OCI-LY1 (cell line): ENCODE measurements at regions not wholly inside any gene's neighbourhood (a gene's known extent, or its start where the extent isn't known, plus 50 kb on each side); places are given as distances from the start of the nearest gene placed in this dataset.
"Not testable (repeated sequence)": the region's sequence is repeated elsewhere in the genome, so short reads cannot be mapped to it uniquely, and the experiment has no call there.

ENCODE experiments used
- H2AFZ ChIP-seq: fragments of 200-600 bp; sonication (generic), shearing (Covaris generic); 2 replicates; pipeline ENCODE4 v1.6.0; 2014; ENCODE audit warnings: antibody characterized with exemption, mild to moderate bottlenecking, low read length
- H3F3A ChIP-seq: fragments of 200-600 bp; sonication (generic), shearing (Covaris generic); 2 replicates; pipeline ENCODE4 v1.6.0; 2014; ENCODE audit warnings: mild to moderate bottlenecking, antibody characterized with exemption, low read length, moderate library complexity; ENCODE audit not compliant: insufficient read depth
- H3K27ac ChIP-seq: fragments of 200-600 bp; sonication (generic); 2 replicates; pipeline ENCODE4 v1.5.1; 2014; ENCODE audit warnings: low read length, mixed run types, mild to moderate bottlenecking, low read depth; ENCODE audit not compliant: poor library complexity, severe bottlenecking
- H3K27me3 ChIP-seq: fragments of 200-600 bp; sonication (generic); 2 replicates; pipeline ENCODE4 v1.6.0; 2014; ENCODE audit warnings: antibody characterized with exemption, mild to moderate bottlenecking, low read length, moderate library complexity; ENCODE audit not compliant: insufficient read depth
- H3K36me3 ChIP-seq: fragments of 200-600 bp; sonication (generic); 2 replicates; pipeline ENCODE4 v1.6.1; 2014; ENCODE audit warnings: mild to moderate bottlenecking, antibody characterized with exemption, low read length, moderate library complexity, mixed read lengths; ENCODE audit not compliant: insufficient read depth
- H3K4me1 ChIP-seq: fragments of 200-600 bp; sonication (generic); 2 replicates; pipeline ENCODE4 v1.5.1; 2014; ENCODE audit warnings: mild to moderate bottlenecking, low read length, moderate library complexity; ENCODE audit not compliant: insufficient read depth, severe bottlenecking
- H3K4me2 ChIP-seq: fragments of 200-600 bp; sonication (generic), shearing (Covaris generic); 2 replicates; pipeline ENCODE4 v1.6.1; 2014; ENCODE audit warnings: low read length
- H3K4me3 ChIP-seq: fragments of 200-600 bp; sonication (generic); 2 replicates; pipeline ENCODE4 v1.5.1; 2014; ENCODE audit warnings: low read length, low read depth, mild to moderate bottlenecking, mixed read lengths; ENCODE audit not compliant: poor library complexity, severe bottlenecking
- H3K79me2 ChIP-seq: fragments of 200-600 bp; shearing (Covaris generic); 2 replicates; pipeline ENCODE4 v1.6.1; 2016; ENCODE audit warnings: mixed run types, low read length, mixed read lengths; ENCODE audit not compliant: insufficient read depth
- H3K9ac ChIP-seq: fragments of 200-600 bp; sonication (generic), shearing (Covaris generic); 2 replicates; pipeline ENCODE4 v1.6.1; 2014; ENCODE audit warnings: mild to moderate bottlenecking, low read length, mixed read lengths
- H3K9me2 ChIP-seq: fragments of 200-600 bp; sonication (generic), shearing (Covaris generic); 2 replicates; pipeline ENCODE4 v1.6.1; 2014; ENCODE audit warnings: low read depth, mild to moderate bottlenecking, low read length, mixed read lengths
- H3K9me3 ChIP-seq: fragments of 200-600 bp; shearing (Covaris generic); 2 replicates; pipeline ENCODE4 v1.6.1; 2014; ENCODE audit warnings: low read length, mixed read lengths
- H4K20me1 ChIP-seq: fragments of 200-600 bp; sonication (generic), shearing (Covaris generic); 2 replicates; pipeline ENCODE4 v1.6.0; 2016; ENCODE audit warnings: mild to moderate bottlenecking, low read length; ENCODE audit not compliant: insufficient read depth
- CTCF ChIP-seq: fragments of 200-600 bp; sonication (generic), shearing (Covaris generic); IDR thresholded peaks from 2 replicates; pipeline ENCODE4 v1.5.1; 2017; ENCODE audit warnings: mild to moderate bottlenecking, antibody characterized with exemption, low read length, moderate library complexity, mixed read lengths
- EZH2 ChIP-seq: fragments of 200-600 bp; sonication (generic), shearing (Covaris generic); IDR thresholded peaks from 2 replicates; pipeline ENCODE4 v1.8.0; 2017; ENCODE audit warnings: borderline replicate concordance, mixed run types, mild to moderate bottlenecking, antibody characterized with exemption, low read length, moderate library complexity, mixed read lengths

GRCh38 chr5:154642499-154643245 is 112.5 kb upstream of the LARP1 start:
- H3K9ac ChIP-seq = no peak overlapping the region
- no peak overlapping the region for H3K4me3 ChIP-seq
- H3K9me3 ChIP-seq = 0 out of 2 replicates have a peak, but pooled peaks cover 2% of the 10 kb centered on the region
- H3K4me2 ChIP-seq = no peak overlapping the region
- no peaks in the 10 kb centered on the region for H3K9me2 ChIP-seq
- H3K27ac ChIP-seq = no peak overlapping the region
- peak; percentile 49 for TF ChIP-seq CTCF
- TF ChIP-seq EZH2 = no peak
- peaks cover 13% of the 10 kb centered on the region for H3K4me1 ChIP-seq
- H4K20me1 ChIP-seq = no peaks in the 10 kb centered on the region
- H3F3A ChIP-seq = no peaks in the 10 kb centered on the region
- no peak overlapping the region for H2AFZ ChIP-seq
- no peaks in the 10 kb centered on the region for H3K79me2 ChIP-seq
- H3K36me3 ChIP-seq = no peaks in the 10 kb centered on the region; the same call in 1 of the 2 replicates
- no peaks in the 10 kb centered on the region; the same call in 1 of the 2 replicates for H3K27me3 ChIP-seq

GRCh38 chr5:154640213-154640831 is 114.9 kb upstream of the LARP1 start:
- not testable (repeated sequence) for H3K36me3 ChIP-seq, H3K9ac ChIP-seq, H3K4me2 ChIP-seq, H3K27ac ChIP-seq, H3K9me3 ChIP-seq, H3K27me3 ChIP-seq, H3F3A ChIP-seq, H3K79me2 ChIP-seq, H3K9me2 ChIP-seq, H4K20me1 ChIP-seq, H2AFZ ChIP-seq, H3K4me1 ChIP-seq, H3K4me3 ChIP-seq
- TF ChIP-seq CTCF = peak; percentile 37; the same call in 1 of the 2 replicates

- not testable (repeated sequence) for H3K27me3 ChIP-seq, H4K20me1 ChIP-seq, H3K79me2 ChIP-seq, H3K4me2 ChIP-seq, H3K9me2 ChIP-seq, H3K4me1 ChIP-seq, H3F3A ChIP-seq, H3K9ac ChIP-seq, H2AFZ ChIP-seq, H3K27ac ChIP-seq, H3K9me3 ChIP-seq, H3K4me3 ChIP-seq, H3K36me3 ChIP-seq
These were observed 118.4 kb upstream of the LARP1 start for GRCh38 chr5:154636786-154637185.

- H3K79me2 ChIP-seq, H4K20me1 ChIP-seq, H3K27ac ChIP-seq, H3K9me2 ChIP-seq, H2AFZ ChIP-seq, H3F3A ChIP-seq, H3K9ac ChIP-seq, H3K27me3 ChIP-seq, H3K4me3 ChIP-seq, H3K9me3 ChIP-seq, H3K4me1 ChIP-seq, H3K4me2 ChIP-seq, H3K36me3 ChIP-seq: not testable (repeated sequence)
These were observed 118.9 kb upstream of the LARP1 start for GRCh38 chr5:154636271-154636670.

GRCh38 chr5:154633744-154634143 is 121.4 kb upstream of the LARP1 start:
- H3K79me2 ChIP-seq, H3K9ac ChIP-seq, H3K4me2 ChIP-seq, H3K4me3 ChIP-seq, H3K36me3 ChIP-seq, H3K27me3 ChIP-seq, H2AFZ ChIP-seq, H3K4me1 ChIP-seq, H3K27ac ChIP-seq, H3K9me3 ChIP-seq, H3K9me2 ChIP-seq, H4K20me1 ChIP-seq, H3F3A ChIP-seq: not testable (repeated sequence)
